GM19025 (cell line): ENCODE measurements at regions not wholly inside any gene's neighbourhood (a gene's known extent, or its start where the extent isn't known, plus 50 kb on each side); places are given as distances from the start of the nearest gene placed in this dataset.
"Not testable (repeated sequence)": the region's sequence is repeated elsewhere in the genome, so short reads cannot be mapped to it uniquely, and the experiment has no call there.

Source experiments
- ATAC-seq: cut with Tn5 transposase; IDR thresholded peaks from one replicate; pipeline ENCODE4 v1.9.1; 2021; ENCODE audit warnings: mild to moderate bottlenecking, low read depth, moderate library complexity; ENCODE audit not compliant: unreplicated experiment

- ATAC-seq = no peak
These were observed 321.4 kb upstream of the RGS6 start for GRCh38 chr14:71610797-71611196.

GRCh38 chr14:71613168-71613567, 319.1 kb upstream of the RGS6 start:
- no peak for ATAC-seq

- ATAC-seq = no peak
These were observed 316.2 kb upstream of the RGS6 start for GRCh38 chr14:71616013-71616412.

- ATAC-seq = no peak
These were observed 314.2 kb upstream of the RGS6 start for GRCh38 chr14:71618047-71618446.

- ATAC-seq = no peak
These were observed 313.5 kb upstream of the RGS6 start for GRCh38 chr14:71618716-71619115.

GRCh38 chr14:71619472-71619871, 312.8 kb upstream of the RGS6 start:
- ATAC-seq = no peak

GRCh38 chr14:71620401-71620800, 311.8 kb upstream of the RGS6 start:
- ATAC-seq = no peak

GRCh38 chr14:71621276-71621675, 311.0 kb upstream of the RGS6 start:
- ATAC-seq = no peak

- no peak for ATAC-seq
These were observed 310.1 kb upstream of the RGS6 start for GRCh38 chr14:71621980-71622605.

- no peak for ATAC-seq
These were observed 308.3 kb upstream of the RGS6 start for GRCh38 chr14:71623939-71624338.

- no peak for ATAC-seq
These were observed 307.1 kb upstream of the RGS6 start for GRCh38 chr14:71625175-71625574.

- no peak for ATAC-seq
These were observed 306.1 kb upstream of the RGS6 start for GRCh38 chr14:71625891-71626701.

- no peak for ATAC-seq
These were observed 303.8 kb upstream of the RGS6 start for GRCh38 chr14:71628433-71628832.

GRCh38 chr14:71629250-71629649, 303.0 kb upstream of the RGS6 start:
- no peak for ATAC-seq

- no peak for ATAC-seq
These were observed 302.3 kb upstream of the RGS6 start for GRCh38 chr14:71629765-71630492.

GRCh38 chr14:71631030-71631429, 301.2 kb upstream of the RGS6 start:
- not testable (repeated sequence) for ATAC-seq

- ATAC-seq = no peak
These were observed 299.7 kb upstream of the RGS6 start for GRCh38 chr14:71632440-71632946.

GRCh38 chr14:71636076-71636475, 296.2 kb upstream of the RGS6 start:
- no peak for ATAC-seq

- ATAC-seq = no peak
These were observed 295.3 kb upstream of the RGS6 start for GRCh38 chr14:71636820-71637471.

- no peak for ATAC-seq
These were observed 293.6 kb upstream of the RGS6 start for GRCh38 chr14:71638523-71639196.
